GM18951 (cell line): ENCODE measurements at regions not wholly inside any gene's neighbourhood (a gene's known extent, or its start where the extent isn't known, plus 50 kb on each side); places are given as distances from the start of the nearest gene placed in this dataset.
"Not testable (repeated sequence)": the region's sequence is repeated elsewhere in the genome, so short reads cannot be mapped to it uniquely, and the experiment has no call there.

Experiments used
- POLR2A ChIP-seq: IDR thresholded peaks from 4 replicates; pipeline ENCODE4 v1.6.1; 2011; ENCODE audit warnings: mild to moderate bottlenecking; ENCODE audit not compliant: insufficient read length, insufficient read depth; ENCODE audit errors: extremely low read depth
- in situ Hi-C: fragments of 300-500 bp; cut with MboI; formaldehyde crosslinking; loops from one replicate; pipeline ENCODE4 v1.12.0; 2022; ENCODE audit warnings: low sequenced_read_pairs, mixed read lengths, inconsistent platforms; ENCODE audit not compliant: unreplicated experiment

GRCh38 chr2:83971547-83971946 is 487.5 kb downstream of the SUCLG1 start:
- TF ChIP-seq POLR2A, result no peak
- in situ Hi-C loops, result no loop called here

- in situ Hi-C loops, result no loop called here
- no peak for TF ChIP-seq POLR2A
Observed at GRCh38 chr2:83970217-83970929, 488.7 kb downstream of the SUCLG1 start.

GRCh38 chr2:83969085-83969484 is 490.0 kb downstream of the SUCLG1 start:
- in situ Hi-C loops, result no loop called here
- no peak for TF ChIP-seq POLR2A

- TF ChIP-seq POLR2A, result no peak
- in situ Hi-C loops, result no loop called here
Observed at GRCh38 chr2:83967854-83968253, 491.2 kb downstream of the SUCLG1 start.

GRCh38 chr2:83966946-83967345 is 492.1 kb downstream of the SUCLG1 start:
- in situ Hi-C loops, result not testable (repeated sequence)

GRCh38 chr2:83961512-83961911 is 497.6 kb downstream of the SUCLG1 start:
- in situ Hi-C loops, result no loop called here
- TF ChIP-seq POLR2A, result no peak

GRCh38 chr2:83960371-83960770 is 498.7 kb downstream of the SUCLG1 start:
- in situ Hi-C loops, result no loop called here
- no peak for TF ChIP-seq POLR2A

- in situ Hi-C loops, result no loop called here
- no peak for TF ChIP-seq POLR2A
Observed at GRCh38 chr2:83959266-83959665, 499.8 kb downstream of the SUCLG1 start.

- no peak for TF ChIP-seq POLR2A
- in situ Hi-C loops, result no loop called here
Observed at GRCh38 chr2:83956991-83957390, 502.1 kb downstream of the SUCLG1 start.

GRCh38 chr2:83953697-83954096 is 505.4 kb downstream of the SUCLG1 start:
- no peak for TF ChIP-seq POLR2A
- in situ Hi-C loops, result no loop called here

- TF ChIP-seq POLR2A, result no peak
- in situ Hi-C loops, result no loop called here
Observed at GRCh38 chr2:83951378-83951947, 507.6 kb downstream of the SUCLG1 start.

- in situ Hi-C loops, result no loop called here
- no peak for TF ChIP-seq POLR2A
Observed at GRCh38 chr2:83949361-83949760, 509.7 kb downstream of the SUCLG1 start.

- in situ Hi-C loops, result no loop called here
- TF ChIP-seq POLR2A, result no peak
Observed at GRCh38 chr2:83944191-83944590, 514.9 kb downstream of the SUCLG1 start.

GRCh38 chr2:83943265-83943664 is 515.8 kb downstream of the SUCLG1 start:
- in situ Hi-C loops, result no loop called here
- no peak for TF ChIP-seq POLR2A
